IPS-18c (cell line): ENCODE measurements at regions not wholly inside any gene's neighbourhood (a gene's known extent, or its start where the extent isn't known, plus 50 kb on each side); places are given as distances from the start of the nearest gene placed in this dataset.
"Not testable (repeated sequence)": the region's sequence is repeated elsewhere in the genome, so short reads cannot be mapped to it uniquely, and the experiment has no call there.

Experiments
- H3K4me3 ChIP-seq: 2 replicates; pipeline ENCODE4 v1.7.0; 2013; ENCODE audit warnings: low read depth, mild to moderate bottlenecking, low read length, moderate library complexity; ENCODE audit not compliant: insufficient read depth
- H3K9me3 ChIP-seq: one replicate; pipeline ENCODE4 v1.6.1; 2013; ENCODE audit warnings: mild to moderate bottlenecking, low read length, moderate library complexity; ENCODE audit not compliant: control insufficient read depth, insufficient read depth

DNA sequence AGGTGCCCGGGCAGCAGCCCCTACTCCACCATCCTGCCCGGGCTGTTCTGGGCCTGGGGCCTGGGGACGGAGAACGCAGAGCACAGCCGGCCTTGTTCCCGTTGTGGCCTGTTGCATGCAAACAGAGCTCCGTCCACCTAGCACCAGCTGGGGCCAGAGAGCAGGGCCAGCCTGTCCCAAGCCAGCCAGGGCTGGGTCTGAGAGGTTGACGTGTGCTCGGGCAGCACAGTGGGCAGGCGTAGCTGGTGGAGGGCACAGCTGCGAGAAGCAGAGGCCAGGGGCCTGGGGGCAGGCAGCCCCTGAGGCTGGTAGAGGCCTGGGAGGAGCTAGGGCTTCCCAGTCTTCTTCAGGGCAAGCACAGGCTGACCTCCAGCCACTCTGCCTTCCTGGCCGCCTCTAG lies 1192.6 kb downstream of the BRD1 start:
- no peak overlapping the region for H3K4me3 ChIP-seq
- H3K9me3 ChIP-seq, result no peaks in the 10 kb centered on the region

DNA sequence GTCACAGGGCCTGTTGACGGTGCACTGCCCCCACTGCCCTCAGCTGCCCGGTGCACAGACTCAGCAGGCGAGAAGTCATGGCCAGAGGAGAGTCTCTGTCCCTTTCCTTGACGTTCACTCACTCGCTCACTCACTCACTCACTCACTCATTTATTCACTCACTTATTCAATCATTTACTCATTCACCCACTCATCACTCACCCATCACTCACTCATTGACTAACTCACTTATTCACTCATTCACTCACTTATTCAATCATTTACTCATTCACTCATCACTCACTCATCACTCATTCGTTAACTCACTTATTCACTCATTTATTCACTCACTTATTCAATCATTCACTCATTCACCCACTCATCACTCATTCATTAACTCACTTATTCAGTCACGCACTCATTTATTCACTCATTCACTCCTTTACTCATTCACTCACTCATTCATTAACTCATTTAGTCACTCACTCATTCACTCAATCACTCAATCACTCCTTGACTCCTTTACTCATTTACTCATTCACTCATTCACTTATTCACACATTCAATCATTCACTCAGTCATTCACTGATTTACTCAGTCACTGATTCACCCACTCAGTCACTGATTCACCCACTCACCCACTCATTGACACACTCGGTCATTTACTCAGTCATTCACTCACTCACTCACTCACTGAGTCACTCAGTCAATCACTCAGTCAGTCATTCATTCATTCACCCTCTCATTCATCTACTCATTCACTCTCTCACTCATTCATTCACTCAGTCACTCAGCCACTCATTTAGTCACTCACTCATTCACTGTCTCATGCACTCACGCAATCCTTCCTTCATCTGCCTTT lies 1193.5 kb downstream of the BRD1 start:
- Histone ChIP-seq H3K9me3 (no peaks in the 10 kb centered on the region), H3K4me3 (no peak overlapping the region)

GRCh38 chr22:48632646-48633246 lies 1194.9 kb downstream of the BRD1 start:
- H3K4me3 ChIP-seq, result no peak overlapping the region
- H3K9me3 ChIP-seq, result no peaks in the 10 kb centered on the region

- H3K4me3 ChIP-seq, result no peak overlapping the region
- H3K9me3 ChIP-seq, result no peaks in the 10 kb centered on the region
Measured at GRCh38 chr22:48631288-48631863, 1196.3 kb downstream of the BRD1 start.

DNA sequence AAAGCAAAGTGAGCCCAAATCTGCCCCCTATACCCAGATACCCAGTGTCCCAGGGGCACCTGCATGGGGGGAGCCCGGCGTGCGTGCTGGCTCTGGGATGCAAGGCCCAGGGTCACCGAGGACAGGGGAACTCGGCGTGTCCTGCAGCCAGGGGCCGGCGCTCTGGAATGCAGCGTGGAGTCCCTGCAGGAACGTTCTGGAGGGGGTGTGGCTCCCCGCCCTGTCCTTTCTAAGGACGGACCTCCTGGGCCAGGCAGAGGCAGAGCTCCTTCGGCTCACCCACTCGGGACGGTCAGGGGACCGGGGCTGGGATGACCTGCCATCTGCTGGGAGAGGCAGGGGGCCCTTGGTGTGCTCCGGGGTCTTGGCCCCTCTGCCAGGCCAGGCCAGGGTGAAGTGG lies 1196.8 kb downstream of the BRD1 start:
- Histone ChIP-seq H3K9me3 (no peaks in the 10 kb centered on the region), H3K4me3 (no peak overlapping the region)

DNA sequence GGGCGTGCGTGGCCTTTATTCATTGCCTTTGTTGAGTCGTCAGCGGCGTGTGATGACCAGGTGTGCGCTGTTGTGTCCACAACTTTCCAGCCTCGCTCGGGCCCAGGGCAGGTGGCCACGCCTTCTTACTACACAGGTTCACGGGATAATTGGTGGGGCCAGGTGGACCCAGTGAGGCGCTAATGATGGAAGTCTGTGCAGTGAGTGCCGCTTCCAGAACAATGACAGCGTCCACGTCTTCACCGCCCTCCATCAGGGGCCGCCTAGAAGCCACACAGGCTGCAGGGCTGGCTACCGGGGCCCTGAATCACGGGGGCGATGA lies 1197.3 kb downstream of the BRD1 start:
- Histone ChIP-seq H3K4me3 (no peak overlapping the region), H3K9me3 (no peaks in the 10 kb centered on the region)

DNA sequence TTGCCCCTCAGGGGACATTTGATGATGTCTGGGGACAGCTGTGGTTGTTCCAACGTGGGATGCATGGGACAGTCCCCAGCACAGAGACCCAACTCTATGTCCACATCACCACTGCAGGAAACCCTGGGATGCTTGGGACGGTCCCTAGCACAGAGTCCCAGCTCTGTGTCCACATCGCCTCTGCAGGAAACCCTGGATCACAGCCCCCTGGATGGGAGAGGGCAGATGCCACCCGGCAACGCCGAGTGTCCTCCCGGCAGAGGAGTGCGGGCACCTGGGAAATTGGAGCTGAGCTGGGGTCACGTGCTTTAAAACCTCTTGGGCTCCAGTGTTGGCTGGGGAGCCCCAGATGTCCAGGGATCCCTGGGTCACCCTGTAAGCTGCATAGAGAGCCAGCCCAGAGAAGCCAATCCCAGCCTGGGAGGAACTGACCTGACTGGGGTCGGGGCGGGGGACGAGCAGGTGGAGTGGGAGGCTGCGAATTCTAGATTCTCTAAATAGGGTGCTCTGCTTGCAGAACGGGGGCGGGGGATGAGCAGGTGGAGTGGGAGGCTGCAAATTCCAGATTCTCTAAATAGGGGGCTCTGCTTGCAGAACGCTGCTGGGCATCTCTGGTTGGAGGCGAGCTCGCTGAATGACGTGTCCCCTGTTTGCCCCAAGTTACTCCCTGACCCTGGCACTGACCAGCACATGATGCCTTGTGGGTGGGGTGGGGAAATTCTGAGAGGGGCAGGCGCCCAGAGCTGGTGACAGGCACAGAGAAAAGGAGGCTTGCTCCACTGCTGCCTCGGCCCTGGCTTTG lies 1197.8 kb downstream of the BRD1 start:
- Histone ChIP-seq H3K9me3 (no peaks in the 10 kb centered on the region), H3K4me3 (no peak overlapping the region)

- no peak overlapping the region for H3K4me3 ChIP-seq
- H3K9me3 ChIP-seq, result no peaks in the 10 kb centered on the region
Measured at GRCh38 chr22:48628891-48629543, 1198.7 kb downstream of the BRD1 start.

- H3K9me3 ChIP-seq, result no peaks in the 10 kb centered on the region
- H3K4me3 ChIP-seq, result no peak overlapping the region
Measured at GRCh38 chr22:48627966-48628365, 1199.7 kb downstream of the BRD1 start.

GRCh38 chr22:48627203-48627602 lies 1200.5 kb downstream of the BRD1 start:
- Histone ChIP-seq H3K4me3 (no peak overlapping the region), H3K9me3 (no peaks in the 10 kb centered on the region)

DNA sequence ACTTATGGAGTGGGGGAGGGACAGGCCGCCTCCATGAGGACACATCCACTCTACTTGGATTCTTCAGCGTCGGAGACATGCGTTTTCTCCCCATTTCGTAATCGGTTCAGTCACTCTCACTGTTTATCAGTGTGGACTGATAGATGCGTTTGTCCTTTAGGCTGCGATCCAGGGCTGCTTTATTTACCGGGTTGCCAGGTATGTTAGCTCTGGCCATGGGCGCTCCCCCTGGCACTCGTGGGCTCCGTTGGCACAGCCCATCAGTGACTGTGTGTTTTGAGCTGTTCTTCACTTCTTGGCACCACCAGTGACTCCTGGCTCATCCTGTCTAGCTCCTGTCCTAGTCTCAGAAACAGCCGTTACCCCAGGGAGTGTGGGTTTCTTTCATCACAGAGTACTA lies 1203.3 kb downstream of the BRD1 start:
- Histone ChIP-seq H3K4me3 (no peak overlapping the region), H3K9me3 (no peaks in the 10 kb centered on the region)

DNA sequence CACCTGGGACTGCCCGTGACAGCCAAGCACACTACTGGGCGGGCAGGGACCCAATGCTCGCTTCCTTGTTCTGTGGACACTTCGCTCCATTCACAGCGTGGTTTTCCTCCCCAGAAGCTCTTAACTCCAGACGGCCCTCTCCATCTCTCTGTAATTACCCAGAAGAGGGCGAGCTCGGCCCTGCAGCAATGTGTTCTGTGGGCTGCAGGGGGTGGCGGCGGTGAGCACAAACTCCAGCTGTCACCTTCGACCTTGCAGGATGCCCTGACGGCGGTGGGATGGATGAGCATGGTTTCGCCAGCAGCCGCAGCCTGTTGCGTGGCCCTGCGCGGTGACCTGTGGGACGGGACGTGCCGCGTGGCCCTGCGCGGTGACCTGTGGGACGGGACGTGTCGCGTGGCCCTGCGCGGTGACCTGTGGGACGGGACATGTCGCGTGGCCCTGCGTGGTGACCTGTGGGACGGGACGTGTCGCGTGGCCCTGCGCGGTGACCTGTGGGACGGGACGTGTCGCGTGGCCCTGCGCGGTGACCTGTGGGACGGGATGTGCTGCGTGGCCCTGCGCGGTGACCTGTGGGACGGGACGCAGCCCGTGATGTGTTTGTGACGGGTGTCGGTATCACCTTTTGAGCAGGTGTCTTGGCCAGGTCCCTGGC lies 1204.7 kb downstream of the BRD1 start:
- no peaks in the 10 kb centered on the region for H3K9me3 ChIP-seq
- no peak overlapping the region for H3K4me3 ChIP-seq

DNA sequence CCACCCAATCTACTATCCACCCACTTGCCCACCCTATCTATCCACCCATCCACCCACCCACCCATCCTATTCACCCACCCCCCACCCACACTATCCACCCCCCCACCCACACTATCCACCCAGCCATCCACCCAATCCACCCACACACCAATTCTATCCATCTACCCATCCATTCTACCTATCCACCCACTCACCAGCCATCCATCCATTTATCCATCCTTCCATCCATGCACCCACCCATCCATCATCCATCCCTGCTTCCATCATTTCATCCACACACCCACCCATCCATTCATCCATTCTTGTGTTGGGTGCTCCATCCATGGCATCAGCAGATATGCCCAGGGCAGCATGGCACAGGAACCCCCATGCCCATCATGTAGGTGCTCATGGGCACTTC lies 1206.6 kb downstream of the BRD1 start:
- no peaks in the 10 kb centered on the region for H3K9me3 ChIP-seq
- no peak overlapping the region for H3K4me3 ChIP-seq

DNA sequence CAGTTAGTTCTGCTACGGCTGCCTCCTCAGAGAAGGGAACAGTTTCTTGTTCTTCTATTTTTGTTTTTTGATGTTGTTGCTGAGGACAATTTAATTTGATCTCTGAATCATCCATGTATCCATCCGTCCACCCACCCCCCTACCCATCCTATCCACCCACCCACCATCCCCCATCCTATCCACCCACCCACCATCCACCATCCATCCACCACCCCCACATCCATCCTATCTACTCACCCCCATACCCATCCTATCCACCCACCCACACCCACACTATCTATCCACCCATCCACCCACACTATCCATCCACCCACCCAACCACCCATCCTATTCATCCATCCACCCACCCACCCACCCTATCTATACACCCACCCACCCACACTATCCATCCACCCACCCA lies 1207.2 kb downstream of the BRD1 start:
- H3K9me3 ChIP-seq, H3K4me3 ChIP-seq: not testable (repeated sequence)

- Histone ChIP-seq H3K9me3 (no peaks in the 10 kb centered on the region), H3K4me3 (no peak overlapping the region)
Measured at GRCh38 chr22:48619721-48620120, 1208.0 kb downstream of the BRD1 start.

DNA sequence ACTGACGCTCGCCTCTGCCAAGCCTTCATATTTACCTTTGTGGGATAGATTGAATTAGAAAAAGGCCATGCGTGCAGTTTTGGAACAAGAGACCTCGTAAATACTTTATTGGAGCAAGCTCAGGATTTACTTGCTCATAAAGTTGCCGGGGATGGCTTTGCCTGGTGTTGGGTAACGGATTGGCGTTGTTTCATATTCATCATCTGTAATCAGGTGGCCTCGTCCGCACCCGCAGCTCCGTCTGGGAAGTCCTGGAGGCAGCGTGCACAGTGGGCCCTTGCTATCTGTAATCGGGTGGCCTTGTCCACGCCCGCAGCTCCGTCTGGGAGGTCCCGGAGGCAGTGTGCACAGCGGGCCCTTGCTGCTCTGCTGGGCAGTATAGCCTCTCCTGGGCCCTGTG lies 1209.3 kb downstream of the BRD1 start:
- Histone ChIP-seq H3K9me3 (no peaks in the 10 kb centered on the region), H3K4me3 (no peak overlapping the region)

- no peaks in the 10 kb centered on the region for H3K9me3 ChIP-seq
- no peak overlapping the region for H3K4me3 ChIP-seq
Measured at GRCh38 chr22:48616656-48617055, 1211.0 kb downstream of the BRD1 start.
